ENCODE measurements at regions not wholly inside any gene's neighbourhood (a gene's known extent, or its start where the extent isn't known, plus 50 kb on each side); places are given as distances from the start of the nearest gene placed in this dataset.

- no peak for TF ChIP-seq CTCF (IDR thresholded peaks at IDR 0.05; ENCODE audit: low read length)
- TF ChIP-seq EZH2 (IDR thresholded peaks at IDR 0.05; ENCODE audit: borderline replicate concordance, low read length), result no peak
These were observed 161.8 kb upstream of the SLC38A2 start for GRCh38 chr12:46534327-46534840.
